Right lobe of liver (tissue), 4 donors: ENCODE measurements at regions not wholly inside any gene's neighbourhood (a gene's known extent, or its start where the extent isn't known, plus 50 kb on each side); places are given as distances from the start of the nearest gene placed in this dataset.

Source experiments
- CTCF ChIP-seq, 4 donors: fragments of 200-600 bp in 3 of 4; fragments of 450-650 bp in 1 of 4; IDR thresholded peaks; one replicate each; pipeline versions ENCODE4 v1.5.1 to v1.8.0; 2016 to 2022; ENCODE audit warnings: antibody characterized with exemption in 4 of 4, mild to moderate bottlenecking in 2 of 4
- POLR2A ChIP-seq: fragments of 450-650 bp; IDR thresholded peaks from one replicate; pipeline ENCODE4 v1.6.1; 2017; ENCODE audit warnings: antibody characterized with exemption, mild to moderate bottlenecking
- donor health status: DM: no; HTN: no; CAD: no.
- donor health status: DM: no; HTN: no; CAD: no.
- donor health status: DM: no; HTN: yes; CAD: no.

GRCh38 chr11:69907611-69908010 is 88.4 kb upstream of the FGF3 start:
- no peak for TF ChIP-seq POLR2A
- TF ChIP-seq CTCF (IDR thresholded peaks at IDR 0.05) = no peak
